GM08714 (cell line): ENCODE measurements at regions not wholly inside any gene's neighbourhood (a gene's known extent, or its start where the extent isn't known, plus 50 kb on each side); places are given as distances from the start of the nearest gene placed in this dataset.

Experiments
- H3K4me3 ChIP-seq: fragments of 200-500 bp; sonication (Bioruptor generic); 2 replicates; pipeline ENCODE4 v1.5.1; 2014; ENCODE audit warnings: mild to moderate bottlenecking, low read length, inconsistent platforms
- ZNF274 ChIP-seq: IDR thresholded peaks from 2 replicates; pipeline ENCODE4 v1.6.1; 2012; ENCODE audit warnings: mild to moderate bottlenecking, low read depth, low read length

GRCh38 chr5:3778945-3779344 lies 183.3 kb downstream of the IRX1 start:
- no peak overlapping the region for H3K4me3 ChIP-seq
- no peak for TF ChIP-seq ZNF274

GRCh38 chr5:3780278-3780677 lies 184.6 kb downstream of the IRX1 start:
- no peak for TF ChIP-seq ZNF274
- H3K4me3 ChIP-seq: no peak overlapping the region

DNA sequence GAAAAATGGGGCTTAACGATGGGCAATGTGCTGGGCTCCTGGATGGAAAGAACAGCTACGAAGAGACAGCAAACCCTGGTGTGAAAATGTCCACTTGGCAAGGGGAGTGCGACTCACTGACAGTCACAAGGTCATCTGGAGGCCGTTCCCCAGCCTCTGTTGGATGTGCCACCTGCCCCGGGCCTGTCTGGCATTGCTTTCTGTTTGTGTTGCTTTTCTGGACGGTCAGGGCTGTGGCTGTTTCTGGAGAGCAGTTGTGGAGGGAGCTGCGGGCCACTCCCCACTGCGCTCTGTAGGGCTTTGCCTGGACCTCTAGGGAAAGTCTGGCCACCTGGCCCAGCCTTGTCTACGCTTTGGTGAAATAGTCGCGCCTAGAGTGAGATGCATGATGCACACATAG lies 185.3 kb downstream of the IRX1 start:
- no peak for TF ChIP-seq ZNF274
- no peak overlapping the region for H3K4me3 ChIP-seq

- TF ChIP-seq ZNF274: no peak
Measured at GRCh38 chr5:3784854-3785253, 189.2 kb downstream of the IRX1 start.

GRCh38 chr5:3786165-3786564 lies 190.5 kb downstream of the IRX1 start:
- no peak overlapping the region for H3K4me3 ChIP-seq
- no peak for TF ChIP-seq ZNF274

More at GRCh38 chr5:3784854-3785253, 189.2 kb downstream of the IRX1 start:
- no peak overlapping the region for H3K4me3 ChIP-seq

DNA sequence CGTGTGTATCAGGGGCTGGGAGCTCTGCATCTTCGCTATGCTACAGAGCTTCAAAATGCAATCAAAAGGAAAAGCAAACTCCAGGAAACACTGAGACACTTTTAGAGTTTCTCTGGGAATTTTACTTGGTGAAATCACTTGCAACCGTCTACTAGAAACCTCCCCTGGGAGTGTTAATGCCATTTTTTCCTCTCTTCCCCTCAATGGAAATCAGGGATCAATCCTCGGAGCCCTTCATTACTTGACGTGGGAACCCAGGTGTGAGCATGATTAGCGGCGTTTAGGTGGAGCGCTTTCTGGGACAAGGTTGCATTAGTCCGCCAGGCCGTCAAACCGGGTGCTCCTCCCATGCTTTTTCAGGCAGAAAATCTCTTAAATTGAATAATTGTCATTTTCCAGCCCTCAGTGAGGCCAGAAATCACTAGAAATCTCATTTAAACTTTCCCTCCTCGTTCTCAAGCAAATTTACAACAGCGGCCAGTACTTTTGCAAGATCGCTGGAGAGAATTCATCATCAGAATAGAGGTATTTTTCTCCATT lies 191.3 kb downstream of the IRX1 start:
- no peak overlapping the region for H3K4me3 ChIP-seq
- TF ChIP-seq ZNF274: no peak

GRCh38 chr5:3787604-3788003 lies 192.0 kb downstream of the IRX1 start:
- no peak overlapping the region for H3K4me3 ChIP-seq
- TF ChIP-seq ZNF274: no peak

- no peak for TF ChIP-seq ZNF274
- no peak overlapping the region for H3K4me3 ChIP-seq
Measured at GRCh38 chr5:3789519-3790193, 194.0 kb downstream of the IRX1 start.

GRCh38 chr5:3793162-3793561 lies 197.5 kb downstream of the IRX1 start:
- TF ChIP-seq ZNF274: no peak
- H3K4me3 ChIP-seq: no peak overlapping the region

DNA sequence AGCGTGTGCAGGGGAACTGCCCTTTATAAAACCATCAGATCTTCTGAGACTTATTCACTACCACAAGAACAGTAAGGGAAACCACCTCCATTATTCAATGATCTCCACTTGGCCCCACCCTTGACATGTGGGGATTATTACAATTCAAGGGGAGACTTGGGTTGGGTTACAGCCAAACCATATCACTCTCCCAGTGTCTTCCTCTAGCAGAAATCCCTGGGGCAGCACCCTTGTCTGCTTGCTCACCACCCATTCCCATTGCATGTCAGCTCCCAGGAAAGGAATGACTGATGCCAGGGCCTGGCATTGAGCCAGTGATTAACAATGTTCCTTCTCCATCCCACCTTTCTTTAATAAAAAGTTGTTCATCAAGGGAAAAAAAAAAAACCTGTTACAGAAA lies 199.0 kb downstream of the IRX1 start:
- no peak overlapping the region for H3K4me3 ChIP-seq
- TF ChIP-seq ZNF274: no peak

GRCh38 chr5:3796736-3797135 lies 201.1 kb downstream of the IRX1 start:
- no peak for TF ChIP-seq ZNF274
- H3K4me3 ChIP-seq: no peak overlapping the region

DNA sequence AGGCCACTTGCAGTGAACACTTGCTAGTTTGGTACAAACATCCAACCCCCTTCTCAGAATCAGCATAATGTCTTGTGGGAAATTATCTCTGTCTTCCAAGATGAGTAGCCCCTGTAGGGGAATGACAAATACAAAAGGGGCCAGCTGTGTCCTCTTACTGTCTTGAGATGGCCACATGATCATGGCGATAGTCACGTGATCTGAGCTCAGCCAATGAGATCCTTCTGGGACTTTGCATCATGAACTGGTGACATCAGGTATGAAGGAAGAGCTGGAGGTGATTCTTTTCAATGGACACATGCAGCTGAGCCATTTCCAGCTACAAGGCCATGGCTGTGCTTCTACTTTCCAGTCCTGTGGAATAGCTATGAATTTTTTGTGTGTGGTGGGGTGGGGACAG lies 206.3 kb downstream of the IRX1 start:
- TF ChIP-seq ZNF274: no peak
- H3K4me3 ChIP-seq: no peak overlapping the region

DNA sequence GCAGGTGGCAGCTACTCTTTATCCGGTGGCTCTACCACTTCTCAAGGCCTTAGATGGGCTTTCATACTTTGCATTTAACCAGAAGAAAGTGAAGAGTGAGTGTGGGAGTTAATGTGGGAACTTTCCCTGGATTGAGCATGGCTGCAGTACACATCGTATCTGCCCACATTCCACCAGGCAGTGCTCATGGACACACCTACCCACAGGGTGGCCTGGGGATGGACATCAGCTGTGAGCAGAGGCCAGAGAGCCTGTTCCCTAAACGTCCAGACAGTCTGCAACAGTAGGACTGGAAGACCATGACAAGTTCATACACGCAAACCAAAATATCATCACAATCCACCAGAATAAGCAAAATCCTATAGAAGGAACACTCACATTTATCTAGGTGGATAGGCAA lies 213.8 kb downstream of the IRX1 start:
- TF ChIP-seq ZNF274: no peak
- no peak overlapping the region for H3K4me3 ChIP-seq

DNA sequence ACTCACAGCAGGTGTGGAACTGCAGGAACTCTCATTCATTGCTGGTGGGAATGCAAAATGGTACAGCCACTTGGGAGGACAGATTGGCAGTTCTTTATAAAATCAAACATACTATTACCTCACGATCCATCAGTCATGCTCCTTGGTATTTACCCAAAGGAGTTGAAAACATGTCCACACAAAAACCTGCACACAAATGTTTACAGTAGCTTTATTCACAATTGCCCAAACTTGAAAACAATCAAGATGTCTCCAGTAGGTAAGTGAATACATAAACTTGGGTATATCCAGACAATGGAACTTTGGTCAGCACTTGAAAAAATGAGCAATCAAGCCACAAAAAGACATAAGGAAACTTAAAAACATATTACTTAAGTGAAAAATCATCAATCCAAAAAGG lies 215.5 kb downstream of the IRX1 start:
- TF ChIP-seq ZNF274: no peak
- H3K4me3 ChIP-seq: no peak overlapping the region

GRCh38 chr5:3818624-3819023 lies 223.0 kb downstream of the IRX1 start:
- TF ChIP-seq ZNF274: no peak
- H3K4me3 ChIP-seq: no peak overlapping the region
